Sigmoid colon (tissue), 4 donors: ENCODE measurements at regions not wholly inside any gene's neighbourhood (a gene's known extent, or its start where the extent isn't known, plus 50 kb on each side); places are given as distances from the start of the nearest gene placed in this dataset.

Source experiments
- POLR2A ChIP-seq, 2 donors: fragments of 450-650 bp; IDR thresholded peaks; one replicate each; pipeline ENCODE4 v1.6.1; 2016; ENCODE audit warnings: antibody characterized with exemption in 2 of 2, mild to moderate bottlenecking in 2 of 2, moderate library complexity in 2 of 2
- POLR2AphosphoS5 ChIP-seq, 4 donors: sonication (generic); formaldehyde crosslinking; IDR thresholded peaks; one replicate each; pipeline ENCODE4 v1.6.1; 2017; ENCODE audit warnings: antibody characterized with exemption in 4 of 4

- TF ChIP-seq POLR2A (IDR thresholded peaks at IDR 0.05) (no peak), POLR2AphosphoS5 (IDR thresholded peaks at IDR 0.05) (no peak)
These were observed 196.1 kb downstream of the GAS1 start for GRCh38 chr9:86751207-86751606.
